ENCODE measurements at regions not wholly inside any gene's neighbourhood (a gene's known extent, or its start where the extent isn't known, plus 50 kb on each side); places are given as distances from the start of the nearest gene placed in this dataset.

DNA sequence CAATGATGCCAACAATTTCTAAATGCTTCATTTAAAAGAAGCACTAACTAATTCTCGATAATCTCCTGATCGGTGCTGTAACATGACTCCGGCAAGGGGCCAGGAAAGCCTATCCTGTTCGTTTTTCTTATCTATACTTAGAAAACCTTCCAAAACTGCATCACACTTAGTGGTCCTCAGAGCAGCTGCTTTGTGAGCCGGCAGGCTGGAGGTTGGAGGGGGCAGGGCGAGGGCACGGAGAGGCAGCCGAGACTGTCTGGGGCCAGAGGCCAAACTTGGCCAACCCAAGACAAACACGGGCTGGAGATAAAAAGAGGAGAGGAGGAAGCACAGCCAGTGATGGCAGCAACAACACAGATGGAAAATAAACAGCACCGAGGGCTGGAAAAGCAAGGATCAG, 455.7 kb downstream of the BCOR start:
- TF ChIP-seq, protein P1, sequence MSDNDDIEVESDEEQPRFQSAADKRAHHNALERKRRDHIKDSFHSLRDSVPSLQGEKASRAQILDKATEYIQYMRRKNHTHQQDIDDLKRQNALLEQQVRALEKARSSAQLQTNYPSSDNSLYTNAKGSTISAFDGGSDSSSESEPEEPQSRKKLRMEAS (IDR thresholded peaks at IDR 0.05): no peak
- no peak for TF ChIP-seq TCF7L2 (IDR thresholded peaks at IDR 0.05; ENCODE audit: borderline replicate concordance, extremely low read depth, insufficient read depth, insufficient read length)
- TF ChIP-seq, protein P2, sequence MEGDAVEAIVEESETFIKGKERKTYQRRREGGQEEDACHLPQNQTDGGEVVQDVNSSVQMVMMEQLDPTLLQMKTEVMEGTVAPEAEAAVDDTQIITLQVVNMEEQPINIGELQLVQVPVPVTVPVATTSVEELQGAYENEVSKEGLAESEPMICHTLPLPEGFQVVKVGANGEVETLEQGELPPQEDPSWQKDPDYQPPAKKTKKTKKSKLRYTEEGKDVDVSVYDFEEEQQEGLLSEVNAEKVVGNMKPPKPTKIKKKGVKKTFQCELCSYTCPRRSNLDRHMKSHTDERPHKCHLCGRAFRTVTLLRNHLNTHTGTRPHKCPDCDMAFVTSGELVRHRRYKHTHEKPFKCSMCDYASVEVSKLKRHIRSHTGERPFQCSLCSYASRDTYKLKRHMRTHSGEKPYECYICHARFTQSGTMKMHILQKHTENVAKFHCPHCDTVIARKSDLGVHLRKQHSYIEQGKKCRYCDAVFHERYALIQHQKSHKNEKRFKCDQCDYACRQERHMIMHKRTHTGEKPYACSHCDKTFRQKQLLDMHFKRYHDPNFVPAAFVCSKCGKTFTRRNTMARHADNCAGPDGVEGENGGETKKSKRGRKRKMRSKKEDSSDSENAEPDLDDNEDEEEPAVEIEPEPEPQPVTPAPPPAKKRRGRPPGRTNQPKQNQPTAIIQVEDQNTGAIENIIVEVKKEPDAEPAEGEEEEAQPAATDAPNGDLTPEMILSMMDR (IDR thresholded peaks at IDR 0.05 in 2 of 3, conservative IDR thresholded peaks at IDR 0.05 in 1 of 3; ENCODE audit: borderline replicate concordance in 1 of 3, insufficient read depth in 1 of 3, low read depth in 2 of 3, low read length in 2 of 3): no peak
- TF ChIP-seq, protein P3, sequence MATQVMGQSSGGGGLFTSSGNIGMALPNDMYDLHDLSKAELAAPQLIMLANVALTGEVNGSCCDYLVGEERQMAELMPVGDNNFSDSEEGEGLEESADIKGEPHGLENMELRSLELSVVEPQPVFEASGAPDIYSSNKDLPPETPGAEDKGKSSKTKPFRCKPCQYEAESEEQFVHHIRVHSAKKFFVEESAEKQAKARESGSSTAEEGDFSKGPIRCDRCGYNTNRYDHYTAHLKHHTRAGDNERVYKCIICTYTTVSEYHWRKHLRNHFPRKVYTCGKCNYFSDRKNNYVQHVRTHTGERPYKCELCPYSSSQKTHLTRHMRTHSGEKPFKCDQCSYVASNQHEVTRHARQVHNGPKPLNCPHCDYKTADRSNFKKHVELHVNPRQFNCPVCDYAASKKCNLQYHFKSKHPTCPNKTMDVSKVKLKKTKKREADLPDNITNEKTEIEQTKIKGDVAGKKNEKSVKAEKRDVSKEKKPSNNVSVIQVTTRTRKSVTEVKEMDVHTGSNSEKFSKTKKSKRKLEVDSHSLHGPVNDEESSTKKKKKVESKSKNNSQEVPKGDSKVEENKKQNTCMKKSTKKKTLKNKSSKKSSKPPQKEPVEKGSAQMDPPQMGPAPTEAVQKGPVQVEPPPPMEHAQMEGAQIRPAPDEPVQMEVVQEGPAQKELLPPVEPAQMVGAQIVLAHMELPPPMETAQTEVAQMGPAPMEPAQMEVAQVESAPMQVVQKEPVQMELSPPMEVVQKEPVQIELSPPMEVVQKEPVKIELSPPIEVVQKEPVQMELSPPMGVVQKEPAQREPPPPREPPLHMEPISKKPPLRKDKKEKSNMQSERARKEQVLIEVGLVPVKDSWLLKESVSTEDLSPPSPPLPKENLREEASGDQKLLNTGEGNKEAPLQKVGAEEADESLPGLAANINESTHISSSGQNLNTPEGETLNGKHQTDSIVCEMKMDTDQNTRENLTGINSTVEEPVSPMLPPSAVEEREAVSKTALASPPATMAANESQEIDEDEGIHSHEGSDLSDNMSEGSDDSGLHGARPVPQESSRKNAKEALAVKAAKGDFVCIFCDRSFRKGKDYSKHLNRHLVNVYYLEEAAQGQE (IDR thresholded peaks at IDR 0.05; ENCODE audit: low read depth): no peak
- TF ChIP-seq POLR2AphosphoS5 (IDR thresholded peaks at IDR 0.05; ENCODE audit: low read depth, low read length): no peak
- TF ChIP-seq EZH2 (IDR thresholded peaks at IDR 0.05): no peak
- TF ChIP-seq POLR2A (IDR thresholded peaks at IDR 0.05; ENCODE audit: borderline replicate concordance, extremely low read depth, insufficient read depth, insufficient read length): no peak
- TF ChIP-seq, protein P4, sequence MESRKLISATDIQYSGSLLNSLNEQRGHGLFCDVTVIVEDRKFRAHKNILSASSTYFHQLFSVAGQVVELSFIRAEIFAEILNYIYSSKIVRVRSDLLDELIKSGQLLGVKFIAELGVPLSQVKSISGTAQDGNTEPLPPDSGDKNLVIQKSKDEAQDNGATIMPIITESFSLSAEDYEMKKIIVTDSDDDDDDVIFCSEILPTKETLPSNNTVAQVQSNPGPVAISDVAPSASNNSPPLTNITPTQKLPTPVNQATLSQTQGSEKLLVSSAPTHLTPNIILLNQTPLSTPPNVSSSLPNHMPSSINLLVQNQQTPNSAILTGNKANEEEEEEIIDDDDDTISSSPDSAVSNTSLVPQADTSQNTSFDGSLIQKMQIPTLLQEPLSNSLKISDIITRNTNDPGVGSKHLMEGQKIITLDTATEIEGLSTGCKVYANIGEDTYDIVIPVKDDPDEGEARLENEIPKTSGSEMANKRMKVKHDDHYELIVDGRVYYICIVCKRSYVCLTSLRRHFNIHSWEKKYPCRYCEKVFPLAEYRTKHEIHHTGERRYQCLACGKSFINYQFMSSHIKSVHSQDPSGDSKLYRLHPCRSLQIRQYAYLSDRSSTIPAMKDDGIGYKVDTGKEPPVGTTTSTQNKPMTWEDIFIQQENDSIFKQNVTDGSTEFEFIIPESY (IDR thresholded peaks at IDR 0.05; ENCODE audit: extremely low read depth, insufficient replicate concordance, low read length): no peak

Measured in HCT116 (cell line).